ENCODE measurements at regions not wholly inside any gene's neighbourhood (a gene's known extent, or its start where the extent isn't known, plus 50 kb on each side); places are given as distances from the start of the nearest gene placed in this dataset.
A peak's percentile ranks its signal among the peaks of the same experiment; 100 is the strongest.
"Not testable (repeated sequence)": the region's sequence is repeated elsewhere in the genome, so short reads cannot be mapped to it uniquely, and the experiment has no call there.

- Histone ChIP-seq H3K27me3 (no peaks in the 10 kb centered on the region), H3K27ac (no peak overlapping the region), H3K36me3 (no peaks in the 10 kb centered on the region), H3K4me1 (no peaks in the 10 kb centered on the region), H3K4me3 (no peak overlapping the region), H3K9me3 (no peaks in the 10 kb centered on the region)
- TF ChIP-seq POLR2A (IDR thresholded peaks at IDR 0.05) = no peak
- TF ChIP-seq CTCF (IDR thresholded peaks at IDR 0.05) = no peak
- TF ChIP-seq POLR2AphosphoS5 (IDR thresholded peaks at IDR 0.05) = no peak
- TF ChIP-seq EP300 (IDR thresholded peaks at IDR 0.05; ENCODE audit: low read depth) = no peak
- no peak for DNase-seq
- in situ Hi-C loops (cut with MboI; ENCODE audit: low pct_ligation_motif_present in 1 of 4, low pct_unique_long_range_greater_than_20kb in 1 of 4, low sequenced_read_pairs in 3 of 4) = no loop called here
- intact Hi-C loops (cut with DNase I; ENCODE audit: low total_unique reads) = no loop called here
- 66 to 90% methylated on average over 1 of the region's 1 CpG for WGBS, 2 donors (ENCODE audit: low coverage in 1 of 2)
Measured at GRCh38 chr5:91929522-91929817, 546.4 kb upstream of the ARRDC3 start.

- Histone ChIP-seq H3K4me3 (no peak overlapping the region), H3K36me3 (no peaks in the 10 kb centered on the region), H3K9me3 (no peaks in the 10 kb centered on the region), H3K4me1 (no peaks in the 10 kb centered on the region), H3K27ac (no peak overlapping the region), H3K27me3 (no peaks in the 10 kb centered on the region)
- no peak for DNase-seq
- 80 to 89% methylated on average over 1 of the region's 1 CpG for WGBS, 2 donors (ENCODE audit: low coverage in 1 of 2)
- intact Hi-C loops (cut with DNase I; ENCODE audit: low total_unique reads) (no loop called here), in situ Hi-C loops (cut with MboI; ENCODE audit: low pct_ligation_motif_present in 1 of 4, low pct_unique_long_range_greater_than_20kb in 1 of 4, low sequenced_read_pairs in 3 of 4) (no loop called here)
- TF ChIP-seq POLR2A (IDR thresholded peaks at IDR 0.05) (no peak), CTCF (IDR thresholded peaks at IDR 0.05) (peak in 3 of 5 experiments; percentile 35 to 47 (median 40))
Measured at GRCh38 chr5:91928754-91929521, 545.8 kb upstream of the ARRDC3 start.

GRCh38 chr5:91927439-91927838 lies 544.3 kb upstream of the ARRDC3 start:
- Histone ChIP-seq H3K27ac (no peak overlapping the region), H3K27me3 (no peaks in the 10 kb centered on the region), H3K36me3 (no peaks in the 10 kb centered on the region), H3K4me3 (no peak overlapping the region), H3K9me3 (no peaks in the 10 kb centered on the region), H3K4me1 (no peaks in the 10 kb centered on the region)
- in situ Hi-C loops (cut with MboI; ENCODE audit: low pct_ligation_motif_present in 1 of 4, low pct_unique_long_range_greater_than_20kb in 1 of 4, low sequenced_read_pairs in 3 of 4) = no loop called here
- intact Hi-C loops (cut with DNase I; ENCODE audit: low total_unique reads) = no loop called here
- WGBS, 2 donors (ENCODE audit: low coverage in 1 of 2) = 76 to 86% methylated on average over 2 of the region's 2 CpGs
- no peak for DNase-seq
- TF ChIP-seq EP300 (IDR thresholded peaks at IDR 0.05; ENCODE audit: low read depth) = no peak

- in situ Hi-C loops (cut with MboI; ENCODE audit: low pct_ligation_motif_present in 1 of 4, low pct_unique_long_range_greater_than_20kb in 1 of 4, low sequenced_read_pairs in 3 of 4) = no loop called here
- no peak for DNase-seq
- 36 to 80% methylated on average over 1 of the region's 1 CpG for WGBS, 2 donors (ENCODE audit: low coverage in 1 of 2)
Measured at GRCh38 chr5:91925249-91925648, 542.1 kb upstream of the ARRDC3 start.

GRCh38 chr5:91917037-91917814 lies 534.1 kb upstream of the ARRDC3 start:
- DNase-seq; in situ Hi-C loops (cut with MboI; ENCODE audit: low pct_ligation_motif_present in 1 of 4, low pct_unique_long_range_greater_than_20kb in 1 of 4, low sequenced_read_pairs in 3 of 4); H3K4me3 ChIP-seq; H3K9me3 ChIP-seq; H3K27ac ChIP-seq; intact Hi-C loops (cut with DNase I; ENCODE audit: low total_unique reads); H3K27me3 ChIP-seq; H3K4me1 ChIP-seq; H3K36me3 ChIP-seq: not testable (repeated sequence)
- whole genome bisulfite sequencing, 2 donors (ENCODE audit: low coverage in 1 of 2) = 60 to 91% methylated on average over 1 to 35 of the region's 51 CpGs

More at GRCh38 chr5:91925249-91925648, 542.1 kb upstream of the ARRDC3 start:
- intact Hi-C loops (cut with DNase I; ENCODE audit: low total_unique reads) = no loop called here
- H3K9me3 ChIP-seq = no peaks in the 10 kb centered on the region
- no peak for TF ChIP-seq POLR2AphosphoS5 (IDR thresholded peaks at IDR 0.05)
- TF ChIP-seq EP300 (IDR thresholded peaks at IDR 0.05; ENCODE audit: low read depth) = no peak
- TF ChIP-seq POLR2A (IDR thresholded peaks at IDR 0.05) = no peak
- TF ChIP-seq CTCF (IDR thresholded peaks at IDR 0.05) = no peak
- H3K4me3 ChIP-seq = no peak overlapping the region
- H3K27ac ChIP-seq = no peak overlapping the region
- no peaks in the 10 kb centered on the region for H3K4me1 ChIP-seq
- H3K36me3 ChIP-seq = no peaks in the 10 kb centered on the region
- no peaks in the 10 kb centered on the region for H3K27me3 ChIP-seq
